ENCODE measurements at regions not wholly inside any gene's neighbourhood (a gene's known extent, or its start where the extent isn't known, plus 50 kb on each side); places are given as distances from the start of the nearest gene placed in this dataset.
"Not testable (repeated sequence)": the region's sequence is repeated elsewhere in the genome, so short reads cannot be mapped to it uniquely, and the experiment has no call there.

DNA sequence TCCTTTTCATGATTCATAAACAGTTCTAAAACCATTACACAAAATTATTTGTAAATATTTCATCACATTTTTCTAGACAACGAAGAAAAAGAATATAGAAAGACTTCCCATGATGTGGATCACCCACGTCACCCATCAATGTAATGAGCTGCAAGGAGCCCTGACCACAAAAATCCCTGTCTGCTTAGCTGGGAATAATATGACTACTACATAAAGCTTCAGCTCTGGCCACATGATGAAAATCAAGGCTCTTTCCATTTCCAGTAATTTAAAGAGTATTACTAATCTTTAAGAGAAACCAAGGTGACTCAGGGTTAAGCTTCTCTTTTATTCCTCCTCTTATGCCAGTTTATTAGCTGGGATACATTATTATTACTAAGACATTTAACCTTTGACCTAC is 180.8 kb upstream of the CACNA2D1 start:
- DNase-seq = no peak

- DNase-seq = no peak
Measured at GRCh38 chr7:82623812-82624211, 180.2 kb upstream of the CACNA2D1 start.

- DNase-seq = no peak
Measured at GRCh38 chr7:82617156-82617555, 173.6 kb upstream of the CACNA2D1 start.

DNA sequence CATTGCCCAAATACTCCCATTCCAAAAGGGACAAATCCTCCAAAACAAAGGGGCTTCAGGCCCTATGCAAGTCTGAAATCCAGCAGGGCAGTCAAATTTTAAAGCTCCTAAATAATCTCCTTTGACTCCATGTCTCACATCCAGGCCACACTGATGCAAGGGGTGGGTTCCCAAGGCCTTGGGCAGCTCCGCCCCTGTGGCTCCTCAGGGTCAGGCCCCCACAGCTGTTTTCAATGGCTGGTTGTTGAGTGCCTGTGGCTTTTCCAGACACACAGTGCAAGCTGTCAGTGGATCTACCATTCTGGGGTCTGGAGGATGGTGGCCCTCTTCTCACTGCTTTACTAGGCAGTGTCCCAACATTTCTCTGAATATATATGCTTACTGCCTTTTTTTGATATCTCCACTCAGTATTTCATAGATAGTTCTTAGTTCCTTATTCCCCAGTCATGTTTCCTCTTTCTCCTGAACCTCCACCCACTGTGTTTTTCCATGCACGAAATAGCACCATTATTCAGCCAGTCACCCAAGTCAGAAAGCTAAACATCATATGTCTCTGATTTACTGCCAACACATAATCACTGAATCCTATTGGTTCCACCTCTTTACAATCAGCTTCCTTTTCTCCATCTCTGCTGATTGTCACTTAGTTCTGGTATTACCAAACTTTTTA is 172.6 kb upstream of the CACNA2D1 start:
- DNase-seq = no peak

- no peak for DNase-seq
Measured at GRCh38 chr7:82615527-82615926, 171.9 kb upstream of the CACNA2D1 start.

GRCh38 chr7:82609746-82610145 is 166.2 kb upstream of the CACNA2D1 start:
- DNase-seq = no peak

GRCh38 chr7:82605247-82605864 is 161.8 kb upstream of the CACNA2D1 start:
- DNase-seq = peak; percentile 59 to 91 (median 65)

DNA sequence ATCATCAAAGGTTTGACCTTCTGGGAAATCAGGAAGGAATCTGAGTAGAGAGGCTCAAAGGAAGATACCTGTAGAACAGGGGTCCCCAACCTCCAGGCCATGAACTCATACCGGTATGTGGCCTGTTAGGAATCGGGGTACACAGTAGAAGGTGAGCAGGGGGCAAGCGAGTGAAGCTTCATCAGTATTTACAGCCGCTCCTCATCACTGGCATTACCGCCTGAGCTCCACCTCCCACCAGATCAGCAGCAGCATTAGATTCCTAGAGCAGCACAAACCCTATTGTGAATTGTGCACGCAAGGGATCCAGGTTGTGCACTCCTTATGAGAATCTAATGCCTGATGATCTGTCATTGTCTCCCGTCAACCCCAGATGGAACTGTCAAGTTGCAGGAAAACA is 158.5 kb upstream of the CACNA2D1 start:
- DNase-seq = no peak

- peak in 2 of 3 experiments; percentile 67 to 85 for DNase-seq
Measured at GRCh38 chr7:82600531-82600930, 157.0 kb upstream of the CACNA2D1 start.

DNA sequence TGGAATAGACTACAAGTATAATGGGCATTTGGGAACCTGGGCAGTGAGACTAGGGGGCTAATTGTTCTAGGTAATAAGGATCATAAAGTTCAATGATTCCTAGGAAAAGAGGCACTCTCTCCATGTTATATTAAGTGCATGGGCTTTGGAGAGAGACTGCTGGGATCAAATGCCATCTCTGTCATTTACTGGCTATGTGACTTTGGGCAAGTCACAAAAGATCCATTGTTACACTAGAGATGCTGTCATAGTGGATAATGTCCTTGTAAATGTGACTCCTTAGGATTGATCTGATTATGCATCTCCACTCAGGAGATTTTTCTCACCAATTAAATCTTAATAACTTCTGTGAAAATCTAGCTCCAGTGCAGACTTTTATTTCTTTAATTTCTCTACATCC is 156.3 kb upstream of the CACNA2D1 start:
- DNase-seq = no peak

DNA sequence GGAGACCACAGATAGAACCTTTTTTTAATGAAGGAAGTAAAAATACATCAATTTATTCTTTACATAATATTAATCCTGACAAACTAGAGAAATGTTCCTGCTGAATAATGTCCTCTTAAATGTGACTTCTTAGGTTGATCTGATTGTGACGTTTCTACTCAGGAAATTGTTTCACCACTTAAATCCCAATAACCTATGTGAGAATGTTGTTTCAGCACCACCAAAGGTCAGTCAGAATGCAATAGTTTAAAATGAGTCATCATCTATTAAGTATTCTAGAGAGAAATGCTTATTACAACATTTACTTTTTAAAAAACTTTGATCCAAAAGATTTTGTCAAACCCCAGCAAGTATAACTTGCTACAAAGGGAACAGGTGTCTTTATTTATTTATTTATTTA is 155.4 kb upstream of the CACNA2D1 start:
- DNase-seq = no peak

DNA sequence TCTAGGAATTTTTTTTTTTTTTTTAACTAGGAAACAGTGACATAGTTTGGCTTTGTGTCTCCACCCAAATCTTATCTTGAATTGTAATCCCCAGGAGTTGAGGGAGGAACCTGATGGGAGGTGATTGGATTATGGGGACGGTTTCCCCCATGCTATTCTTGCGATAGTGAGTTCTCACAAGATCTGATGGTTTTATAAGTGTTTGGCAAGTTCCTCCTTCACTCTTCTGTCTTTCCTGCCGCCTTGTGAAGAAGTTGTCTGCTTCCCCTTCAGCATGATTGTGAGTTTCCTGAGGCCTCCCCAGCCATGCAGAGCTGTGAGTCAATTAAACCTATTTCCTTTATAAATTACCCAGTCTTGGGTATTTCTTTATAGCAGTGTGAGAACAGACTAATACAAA is 152.2 kb upstream of the CACNA2D1 start:
- not testable (repeated sequence) for DNase-seq

GRCh38 chr7:82595176-82595575 is 151.6 kb upstream of the CACNA2D1 start:
- DNase-seq = peak in 1 of 3 experiments; percentile 89

DNA sequence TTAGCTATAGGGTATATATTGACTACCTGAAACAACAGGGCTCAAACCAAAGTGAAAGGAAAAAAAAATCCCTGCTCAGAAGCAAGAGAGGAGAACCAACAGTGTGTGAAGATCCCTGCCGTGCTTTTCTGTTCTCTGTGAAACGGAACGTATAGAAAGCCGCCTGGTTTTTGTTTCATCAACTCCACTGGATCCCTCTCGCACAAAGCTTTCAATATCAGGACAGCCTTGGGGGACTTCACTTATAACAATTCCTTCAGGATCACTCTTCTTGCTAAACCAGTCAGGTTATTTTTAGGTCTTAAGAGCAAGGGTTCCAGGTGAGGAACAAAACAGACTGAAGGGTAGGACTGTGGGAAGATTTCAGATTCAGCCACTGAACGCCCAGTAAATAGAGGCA is 151.1 kb upstream of the CACNA2D1 start:
- peak; percentile 74 to 97 (median 85) for DNase-seq

GRCh38 chr7:82593780-82594179 is 150.2 kb upstream of the CACNA2D1 start:
- peak; percentile 66 to 99 (median 80) for DNase-seq

- no peak for DNase-seq
Measured at GRCh38 chr7:82592416-82592815, 148.8 kb upstream of the CACNA2D1 start.

GRCh38 chr7:82579047-82579446 is 135.5 kb upstream of the CACNA2D1 start:
- DNase-seq = no peak

- DNase-seq = no peak
Measured at GRCh38 chr7:82578430-82578829, 134.9 kb upstream of the CACNA2D1 start.

DNA sequence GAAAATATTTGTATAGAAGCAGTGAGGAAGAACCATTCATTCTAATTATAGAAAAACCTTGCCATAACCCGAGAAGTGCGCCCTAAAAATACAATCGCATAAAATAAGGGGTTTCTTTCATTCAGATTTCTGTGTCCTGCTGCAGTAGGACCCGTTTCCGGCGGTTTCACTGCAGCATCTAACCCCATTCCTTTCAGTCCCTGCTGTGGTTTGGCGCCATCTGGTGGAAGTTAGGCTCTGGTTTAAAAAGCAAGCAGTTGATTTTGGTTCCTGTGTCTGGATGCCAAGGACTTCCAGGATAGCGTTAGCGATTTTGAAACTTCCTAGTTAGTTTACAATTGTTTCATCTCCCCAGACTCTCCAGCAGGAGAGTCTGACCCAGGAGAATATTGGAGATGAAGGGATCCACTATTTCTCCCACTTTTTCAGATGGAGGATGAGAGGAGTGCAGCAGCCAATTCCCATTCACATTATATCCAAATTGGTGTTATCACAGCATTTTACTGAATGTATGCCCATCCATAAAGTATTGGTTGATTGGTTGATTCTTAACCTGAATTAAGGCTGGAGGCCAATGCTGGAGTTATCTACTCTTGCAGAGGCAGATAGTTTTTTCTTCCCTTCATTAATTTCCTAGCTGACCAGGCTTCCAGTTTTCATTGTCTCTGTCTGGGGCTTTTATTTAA is 128.8 kb upstream of the CACNA2D1 start:
- peak; percentile 85 to 97 (median 93) for DNase-seq

- DNase-seq = not testable (repeated sequence)
Measured at GRCh38 chr7:82571047-82571446, 127.5 kb upstream of the CACNA2D1 start.

GRCh38 chr7:82567841-82568240 is 124.3 kb upstream of the CACNA2D1 start:
- DNase-seq = no peak

DNA sequence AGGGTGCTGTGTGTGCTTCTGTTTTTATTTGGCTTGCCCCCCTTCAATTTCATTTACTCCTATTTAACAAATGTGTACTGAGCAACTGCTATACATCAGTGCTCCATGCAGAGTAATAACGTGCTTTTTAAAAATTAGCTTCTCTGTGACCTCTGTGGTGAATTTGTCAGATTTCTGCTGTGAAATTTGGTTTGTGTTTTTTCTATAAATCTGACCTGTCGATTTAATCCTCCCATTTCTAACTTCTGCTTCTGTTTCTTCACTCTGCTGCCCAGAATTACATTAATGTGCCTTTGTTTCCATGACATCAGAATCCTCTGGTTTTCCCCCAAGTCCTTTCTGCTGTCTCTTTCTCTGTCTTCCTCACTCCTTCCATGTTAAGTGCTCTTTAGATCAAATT is 123.8 kb upstream of the CACNA2D1 start:
- no peak for DNase-seq

DNA sequence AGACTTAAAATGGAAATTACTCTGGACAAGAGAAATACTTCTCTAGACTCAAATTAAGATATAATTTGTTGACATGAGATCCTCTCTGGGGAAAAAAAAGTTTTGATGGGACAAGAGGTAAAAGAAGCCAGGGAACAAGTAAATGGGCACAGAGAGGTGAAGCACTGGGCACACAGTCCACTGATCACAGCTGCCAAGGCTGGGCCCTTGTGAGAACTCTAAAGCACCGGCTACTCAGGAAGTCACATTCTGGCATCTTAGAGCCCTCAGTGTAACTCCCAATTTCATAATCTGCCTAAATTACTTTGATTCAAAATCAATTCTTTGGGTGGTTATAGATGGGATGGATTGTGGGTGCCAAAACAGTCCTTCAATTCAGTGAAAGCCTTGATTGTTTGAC is 123.2 kb upstream of the CACNA2D1 start:
- no peak for DNase-seq

DNA sequence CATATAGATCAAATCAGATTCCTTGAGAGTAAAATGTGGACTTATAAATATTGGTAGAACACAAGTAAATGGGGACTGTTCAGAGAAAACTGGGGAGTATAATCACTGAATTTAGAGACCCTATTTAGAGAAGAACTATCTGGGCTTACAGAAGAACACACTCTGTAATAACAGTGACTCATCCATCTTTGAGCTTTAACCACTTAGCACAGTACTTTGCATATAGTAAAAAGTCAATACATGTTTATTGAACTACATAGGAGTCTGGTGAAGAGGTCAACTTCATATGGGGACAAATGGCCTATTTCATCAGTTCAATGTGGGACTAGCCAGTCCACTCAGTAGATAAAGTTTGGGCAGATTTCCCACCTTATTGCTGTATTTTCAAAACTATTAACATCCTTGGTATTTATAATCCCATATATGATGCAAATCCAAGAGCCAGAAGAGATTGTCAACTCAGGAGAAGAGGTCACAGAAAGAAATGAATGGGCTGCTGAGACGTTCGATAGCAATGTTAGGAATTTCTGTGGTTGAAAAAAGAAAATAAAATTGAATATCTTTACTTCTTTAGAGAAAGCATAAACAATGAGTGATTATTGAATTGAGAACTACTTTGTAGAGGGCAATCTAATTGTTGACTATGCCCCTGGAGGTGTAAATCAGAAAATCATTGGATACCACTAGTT is 119.3 kb upstream of the CACNA2D1 start:
- no peak for DNase-seq
